Hematopoietic multipotent progenitor cell (in vitro differentiated cells): ENCODE measurements at regions not wholly inside any gene's neighbourhood (a gene's known extent, or its start where the extent isn't known, plus 50 kb on each side); places are given as distances from the start of the nearest gene placed in this dataset. TPM values are rescaled to one million over a fixed set of nuclear protein-coding genes. Genes with fewer than 3 reads are reported as not detected.

Experiments
- DNase-seq, 3 donors: peaks; one replicate each; pipeline ENCODE4 v3.0.0-alpha.2; 2011 to 2015; ENCODE audit warnings: low read depth in 2 of 3, low spot score in 2 of 3
- small RNA-seq: library from RNA; depleted of rRNA; stranded (forward); fragments of <200 nt; gene quantifications from one replicate; pipeline ENCODE3, GENCODE V24; 2012

GRCh38 chr14:25108959-25109358, 59.0 kb upstream of the STXBP6 start:
- no peak for DNase-seq

- DNase-seq = no peak
Observed at GRCh38 chr14:25108291-25108690, 58.3 kb upstream of the STXBP6 start.

GRCh38 chr14:25103820-25104219, 53.9 kb upstream of the STXBP6 start:
- no peak for DNase-seq

- no peak for DNase-seq
Observed at GRCh38 chr14:25103271-25103670, 53.3 kb upstream of the STXBP6 start.

- DNase-seq = no peak
Observed at GRCh38 chr14:25102788-25103187, 52.8 kb upstream of the STXBP6 start.

- no peak for DNase-seq
Observed at GRCh38 chr14:25101276-25101675, 51.3 kb upstream of the STXBP6 start.

Small RNA genes lying in the stretch of these regions (small RNA-seq; reads per million reads assigned to genes)
- not detected for gene HMGN2P6
